Spleen (tissue), 7 donors: ENCODE measurements at regions not wholly inside any gene's neighbourhood (a gene's known extent, or its start where the extent isn't known, plus 50 kb on each side); places are given as distances from the start of the nearest gene placed in this dataset.

Experiments used
- POLR2A ChIP-seq, 3 donors: fragments of 450-650 bp; IDR thresholded peaks; one replicate each; pipeline ENCODE4 v1.5.1; 2017; ENCODE audit warnings: antibody characterized with exemption in 3 of 3, mild to moderate bottlenecking in 1 of 3
- TF ChIP-seq, protein P1 (sequence below), 11 experiments: fragments of 200-600 bp in 7 of 11; fragments of 450-650 bp in 4 of 11; sonication (generic) in 4 of 11; IDR thresholded peaks in 8 of 11; conservative IDR thresholded peaks in 3 of 11; 1 replicate in 7 of 11; 2 replicates in 4 of 11; pipeline versions ENCODE4 v1.4.0 to v1.8.0; 2016 to 2021; ENCODE audit warnings: antibody characterized with exemption in 11 of 11, inconsistent platforms in 4 of 11, mild to moderate bottlenecking in 1 of 11
- donor health status: DM: no; HTN: no; CAD: no; lungs with moderate emphysema.
- donor health status: DM: no; HTN: no; CAD: no.
- donor health status: DM: no; HTN: no; CAD: no.

DNA sequence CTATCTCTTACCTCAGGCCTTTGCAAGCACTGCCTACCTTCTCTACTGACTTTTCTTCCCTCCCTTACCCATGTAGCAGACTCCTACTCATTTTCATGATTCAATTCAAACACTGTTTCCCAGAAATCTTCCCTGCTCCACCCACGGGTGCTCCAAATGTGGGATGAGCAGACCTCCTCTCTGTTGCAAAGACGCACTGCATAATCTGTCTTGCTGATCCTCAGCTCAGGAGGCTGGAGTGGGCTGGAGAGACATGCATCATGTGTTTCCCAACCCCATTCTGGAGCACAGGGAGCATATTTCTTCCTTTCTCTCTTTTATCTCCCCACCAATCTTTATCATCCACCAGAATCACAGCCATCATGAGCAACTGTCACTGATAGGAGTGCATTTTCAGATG lies 459.9 kb upstream of the NFIA start:
- TF ChIP-seq, protein P1, sequence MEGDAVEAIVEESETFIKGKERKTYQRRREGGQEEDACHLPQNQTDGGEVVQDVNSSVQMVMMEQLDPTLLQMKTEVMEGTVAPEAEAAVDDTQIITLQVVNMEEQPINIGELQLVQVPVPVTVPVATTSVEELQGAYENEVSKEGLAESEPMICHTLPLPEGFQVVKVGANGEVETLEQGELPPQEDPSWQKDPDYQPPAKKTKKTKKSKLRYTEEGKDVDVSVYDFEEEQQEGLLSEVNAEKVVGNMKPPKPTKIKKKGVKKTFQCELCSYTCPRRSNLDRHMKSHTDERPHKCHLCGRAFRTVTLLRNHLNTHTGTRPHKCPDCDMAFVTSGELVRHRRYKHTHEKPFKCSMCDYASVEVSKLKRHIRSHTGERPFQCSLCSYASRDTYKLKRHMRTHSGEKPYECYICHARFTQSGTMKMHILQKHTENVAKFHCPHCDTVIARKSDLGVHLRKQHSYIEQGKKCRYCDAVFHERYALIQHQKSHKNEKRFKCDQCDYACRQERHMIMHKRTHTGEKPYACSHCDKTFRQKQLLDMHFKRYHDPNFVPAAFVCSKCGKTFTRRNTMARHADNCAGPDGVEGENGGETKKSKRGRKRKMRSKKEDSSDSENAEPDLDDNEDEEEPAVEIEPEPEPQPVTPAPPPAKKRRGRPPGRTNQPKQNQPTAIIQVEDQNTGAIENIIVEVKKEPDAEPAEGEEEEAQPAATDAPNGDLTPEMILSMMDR (IDR thresholded peaks at IDR 0.05 in 8 of 11, conservative IDR thresholded peaks at IDR 0.05 in 3 of 11): no peak
- TF ChIP-seq POLR2A (IDR thresholded peaks at IDR 0.05): no peak
